Liver (tissue), 7 donors: ENCODE measurements at regions not wholly inside any gene's neighbourhood (a gene's known extent, or its start where the extent isn't known, plus 50 kb on each side); places are given as distances from the start of the nearest gene placed in this dataset.

ENCODE experiments used
- DNase-seq: peaks from one replicate; pipeline ENCODE4 v3.0.0-alpha.2; 2017; ENCODE audit warnings: low spot score
- H3K27ac ChIP-seq, 2 donors: one replicate each; pipeline ENCODE4 v1.7.0; 2013; ENCODE audit warnings: inconsistent platforms in 2 of 2, low read length in 2 of 2, control low read depth in 1 of 2, low read depth in 1 of 2, mild to moderate bottlenecking in 1 of 2
- H3K27me3 ChIP-seq, 4 donors: one replicate each; pipeline versions ENCODE4 v1.6.1 to v1.7.0; 2013; ENCODE audit warnings: low read length in 3 of 4, inconsistent platforms in 1 of 4, mild to moderate bottlenecking in 1 of 4, moderate library complexity in 1 of 4; ENCODE audit not compliant: control insufficient read depth in 4 of 4, insufficient read depth in 4 of 4
- H3K36me3 ChIP-seq, 4 donors: one replicate each; pipeline versions ENCODE4 v1.6.1 to v1.7.0; 2013; ENCODE audit warnings: low read length in 3 of 4, mild to moderate bottlenecking in 3 of 4, low read depth in 1 of 4, moderate library complexity in 1 of 4; ENCODE audit not compliant: control insufficient read depth in 4 of 4, insufficient read depth in 3 of 4
- H3K4me1 ChIP-seq, 4 donors: one replicate each; pipeline versions ENCODE4 v1.6.1 to v1.7.0; 2013; ENCODE audit warnings: low read length in 3 of 4, mild to moderate bottlenecking in 3 of 4, moderate library complexity in 1 of 4; ENCODE audit not compliant: control insufficient read depth in 4 of 4, insufficient read depth in 4 of 4
- H3K4me3 ChIP-seq, 3 donors: one replicate each; pipeline versions ENCODE4 v1.6.1 to v1.7.0; 2013; ENCODE audit warnings: low read length in 3 of 3, control low read depth in 1 of 3, low read depth in 1 of 3, mild to moderate bottlenecking in 1 of 3
- H3K9ac ChIP-seq, 2 donors: one replicate each; pipeline ENCODE4 v1.7.0; 2013; ENCODE audit warnings: low read length in 2 of 2, mild to moderate bottlenecking in 2 of 2, moderate library complexity in 2 of 2, control low read depth in 1 of 2, low read depth in 1 of 2
- H3K9me3 ChIP-seq, 4 donors: one replicate each; pipeline versions ENCODE4 v1.6.1 to v1.7.0; 2013; ENCODE audit warnings: low read length in 3 of 4; ENCODE audit not compliant: control insufficient read depth in 4 of 4
- EGR1 ChIP-seq, 2 donors: IDR thresholded peaks; 2 replicates each; pipeline ENCODE4 v1.6.1; 2016 to 2018; ENCODE audit warnings: antibody characterized with exemption in 2 of 2, low read depth in 2 of 2
- FOXA1 ChIP-seq: IDR thresholded peaks from 2 replicates; pipeline ENCODE4 v1.6.1; 2016; ENCODE audit warnings: antibody characterized with exemption
- FOXA2 ChIP-seq: IDR thresholded peaks from 2 replicates; pipeline ENCODE4 v1.6.1; 2016; ENCODE audit warnings: antibody characterized with exemption
- GABPA ChIP-seq, 2 donors: IDR thresholded peaks in 1 of 2; conservative IDR thresholded peaks in 1 of 2; 2 replicates each; pipeline ENCODE4 v1.6.1; 2016; ENCODE audit warnings: antibody characterized with exemption in 2 of 2, mild to moderate bottlenecking in 1 of 2, moderate library complexity in 1 of 2
- HNF4G ChIP-seq: IDR thresholded peaks from 2 replicates; pipeline ENCODE4 v1.6.1; 2016; ENCODE audit warnings: antibody characterized with exemption
- NR2F2 ChIP-seq: IDR thresholded peaks from 2 replicates; pipeline ENCODE4 v1.6.1; 2016; ENCODE audit warnings: antibody characterized with exemption
- RAD21 ChIP-seq, 2 donors: IDR thresholded peaks; 2 replicates each; pipeline ENCODE4 v1.6.1; 2016; ENCODE audit warnings: antibody characterized with exemption in 2 of 2, mild to moderate bottlenecking in 2 of 2
- RXRA ChIP-seq, 2 donors: IDR thresholded peaks; 2 replicates each; pipeline ENCODE4 v1.6.1; 2017 to 2018; ENCODE audit warnings: antibody characterized with exemption in 2 of 2, mild to moderate bottlenecking in 1 of 2
- SP1 ChIP-seq: IDR thresholded peaks from 2 replicates; pipeline ENCODE4 v1.6.1; 2018; ENCODE audit warnings: antibody characterized with exemption, mild to moderate bottlenecking
- TAF1 ChIP-seq: conservative IDR thresholded peaks from 2 replicates; pipeline ENCODE4 v1.6.1; 2016; ENCODE audit warnings: antibody characterized with exemption, mild to moderate bottlenecking
- YY1 ChIP-seq: IDR thresholded peaks from 2 replicates; pipeline ENCODE4 v1.6.1; 2016; ENCODE audit warnings: antibody characterized with exemption, mild to moderate bottlenecking
- WGBS: extraction: QIAGEN DNeasy Blood & Tissue Kit; methylation state at CpG from one replicate; pipeline ENCODE4 v1.1.7; 2013; 5-methylcytosine and 5-hydroxymethylcytosine counted together
- TF ChIP-seq, protein P1 (sequence below): IDR thresholded peaks from 2 replicates; pipeline ENCODE4 v1.6.1; 2016; ENCODE audit warnings: antibody characterized with exemption, mild to moderate bottlenecking
- TF ChIP-seq, protein P2 (sequence below): IDR thresholded peaks from 2 replicates; pipeline ENCODE4 v1.6.1; 2016; ENCODE audit warnings: antibody characterized with exemption
- TF ChIP-seq, protein P3 (sequence below): IDR thresholded peaks from 2 replicates; pipeline ENCODE4 v1.6.1; 2016; ENCODE audit warnings: antibody characterized with exemption
- donor health status: healthy.
- donor health status: healthy.
- donor health status: healthy.
- donor health status: healthy.

DNA sequence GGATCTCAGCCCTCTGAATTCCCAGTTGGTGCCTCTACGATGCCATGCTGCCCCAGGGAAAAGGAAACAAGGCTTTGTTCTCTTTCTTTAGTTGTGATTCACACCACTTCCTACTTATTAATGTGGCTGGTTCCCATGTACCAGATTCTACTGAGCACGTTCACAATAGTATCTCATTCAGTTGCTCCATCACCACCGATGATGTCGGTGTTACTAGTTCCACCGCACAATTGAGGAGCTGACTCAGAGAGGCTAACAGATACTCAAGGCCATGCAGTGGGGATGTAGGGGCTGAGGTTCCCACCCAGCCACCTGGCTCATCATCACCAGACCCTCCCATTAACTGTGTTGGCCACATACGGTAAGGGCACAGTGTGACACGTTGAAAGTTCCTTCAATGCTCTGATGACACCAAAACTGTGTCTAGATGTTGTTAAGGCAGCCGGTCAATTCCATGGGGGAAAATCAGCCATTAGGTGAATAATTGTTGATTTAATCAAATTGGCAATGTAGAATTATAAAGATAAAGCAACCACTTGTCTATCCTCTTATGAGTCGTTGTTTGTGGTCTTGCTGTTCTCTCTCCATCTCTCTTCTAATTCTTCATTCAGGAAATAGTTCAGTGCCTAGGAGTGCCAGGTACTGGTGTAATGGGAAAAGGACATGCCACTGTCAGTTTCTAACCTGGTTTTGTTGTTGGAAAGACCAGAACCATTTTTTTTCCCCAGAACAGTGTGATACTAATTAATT, 244.2 kb upstream of the CRY1 start:
- WGBS = 87% methylated on average over 9 of the region's 9 CpGs
- Histone ChIP-seq H3K36me3 (no peaks in the 10 kb centered on the region), H3K4me3 (no peak overlapping the region), H3K4me1 (no peaks in the 10 kb centered on the region), H3K27me3 (peaks cover 0 to 3% (median 0%) of the 10 kb centered on the region in 4 donors), H3K27ac (no peak overlapping the region), H3K9me3 (no peaks in the 10 kb centered on the region), H3K9ac (no peak overlapping the region)
- TF ChIP-seq NR2F2 (no peak), FOXA2 (no peak), YY1 (no peak)
- TF ChIP-seq, protein P1, sequence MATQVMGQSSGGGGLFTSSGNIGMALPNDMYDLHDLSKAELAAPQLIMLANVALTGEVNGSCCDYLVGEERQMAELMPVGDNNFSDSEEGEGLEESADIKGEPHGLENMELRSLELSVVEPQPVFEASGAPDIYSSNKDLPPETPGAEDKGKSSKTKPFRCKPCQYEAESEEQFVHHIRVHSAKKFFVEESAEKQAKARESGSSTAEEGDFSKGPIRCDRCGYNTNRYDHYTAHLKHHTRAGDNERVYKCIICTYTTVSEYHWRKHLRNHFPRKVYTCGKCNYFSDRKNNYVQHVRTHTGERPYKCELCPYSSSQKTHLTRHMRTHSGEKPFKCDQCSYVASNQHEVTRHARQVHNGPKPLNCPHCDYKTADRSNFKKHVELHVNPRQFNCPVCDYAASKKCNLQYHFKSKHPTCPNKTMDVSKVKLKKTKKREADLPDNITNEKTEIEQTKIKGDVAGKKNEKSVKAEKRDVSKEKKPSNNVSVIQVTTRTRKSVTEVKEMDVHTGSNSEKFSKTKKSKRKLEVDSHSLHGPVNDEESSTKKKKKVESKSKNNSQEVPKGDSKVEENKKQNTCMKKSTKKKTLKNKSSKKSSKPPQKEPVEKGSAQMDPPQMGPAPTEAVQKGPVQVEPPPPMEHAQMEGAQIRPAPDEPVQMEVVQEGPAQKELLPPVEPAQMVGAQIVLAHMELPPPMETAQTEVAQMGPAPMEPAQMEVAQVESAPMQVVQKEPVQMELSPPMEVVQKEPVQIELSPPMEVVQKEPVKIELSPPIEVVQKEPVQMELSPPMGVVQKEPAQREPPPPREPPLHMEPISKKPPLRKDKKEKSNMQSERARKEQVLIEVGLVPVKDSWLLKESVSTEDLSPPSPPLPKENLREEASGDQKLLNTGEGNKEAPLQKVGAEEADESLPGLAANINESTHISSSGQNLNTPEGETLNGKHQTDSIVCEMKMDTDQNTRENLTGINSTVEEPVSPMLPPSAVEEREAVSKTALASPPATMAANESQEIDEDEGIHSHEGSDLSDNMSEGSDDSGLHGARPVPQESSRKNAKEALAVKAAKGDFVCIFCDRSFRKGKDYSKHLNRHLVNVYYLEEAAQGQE = no peak
- TF ChIP-seq, protein P2, sequence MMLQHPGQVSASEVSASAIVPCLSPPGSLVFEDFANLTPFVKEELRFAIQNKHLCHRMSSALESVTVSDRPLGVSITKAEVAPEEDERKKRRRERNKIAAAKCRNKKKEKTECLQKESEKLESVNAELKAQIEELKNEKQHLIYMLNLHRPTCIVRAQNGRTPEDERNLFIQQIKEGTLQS = no peak
- no peak for DNase-seq

DNA sequence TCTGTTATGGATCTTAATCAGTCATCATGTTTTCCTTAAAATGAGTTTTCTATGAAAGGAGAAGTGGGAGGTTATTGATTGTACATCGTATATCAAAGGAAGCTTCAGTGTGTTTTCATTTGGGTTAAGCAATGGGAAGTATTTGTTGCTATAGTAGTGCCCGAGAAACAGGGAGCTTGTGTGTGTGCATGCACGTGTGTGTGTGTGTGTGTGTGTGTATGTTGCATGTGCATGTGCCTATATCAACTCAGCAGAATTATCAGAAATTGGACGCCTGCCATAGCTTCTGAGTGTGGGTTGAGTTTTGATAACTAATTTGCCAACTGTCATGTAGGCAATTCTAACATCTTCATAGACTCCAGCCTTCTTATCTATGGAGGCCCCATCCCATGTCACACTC, 246.1 kb upstream of the CRY1 start:
- Histone ChIP-seq H3K4me3 (no peak overlapping the region), H3K9ac (no peak overlapping the region), H3K27me3 (peaks cover 0 to 3% (median 0%) of the 10 kb centered on the region in 4 donors), H3K9me3 (no peaks in the 10 kb centered on the region), H3K4me1 (no peaks in the 10 kb centered on the region), H3K36me3 (no peaks in the 10 kb centered on the region), H3K27ac (no peak overlapping the region)
- DNase-seq = no peak
- 49% methylated on average over 4 of the region's 4 CpGs for WGBS
- no peak for TF ChIP-seq GABPA (IDR thresholded peaks at IDR 0.05 in 1 of 2, conservative IDR thresholded peaks at IDR 0.05 in 1 of 2)
- no peak for TF ChIP-seq HNF4G
- TF ChIP-seq TAF1 = no peak
- TF ChIP-seq YY1 = no peak
- TF ChIP-seq SP1 = no peak
- no peak for TF ChIP-seq RAD21 (IDR thresholded peaks at IDR 0.05)
- TF ChIP-seq FOXA2 = no peak
- no peak for TF ChIP-seq EGR1 (IDR thresholded peaks at IDR 0.05; ENCODE audit: low read depth in 2 of 2)
- TF ChIP-seq, protein P3, sequence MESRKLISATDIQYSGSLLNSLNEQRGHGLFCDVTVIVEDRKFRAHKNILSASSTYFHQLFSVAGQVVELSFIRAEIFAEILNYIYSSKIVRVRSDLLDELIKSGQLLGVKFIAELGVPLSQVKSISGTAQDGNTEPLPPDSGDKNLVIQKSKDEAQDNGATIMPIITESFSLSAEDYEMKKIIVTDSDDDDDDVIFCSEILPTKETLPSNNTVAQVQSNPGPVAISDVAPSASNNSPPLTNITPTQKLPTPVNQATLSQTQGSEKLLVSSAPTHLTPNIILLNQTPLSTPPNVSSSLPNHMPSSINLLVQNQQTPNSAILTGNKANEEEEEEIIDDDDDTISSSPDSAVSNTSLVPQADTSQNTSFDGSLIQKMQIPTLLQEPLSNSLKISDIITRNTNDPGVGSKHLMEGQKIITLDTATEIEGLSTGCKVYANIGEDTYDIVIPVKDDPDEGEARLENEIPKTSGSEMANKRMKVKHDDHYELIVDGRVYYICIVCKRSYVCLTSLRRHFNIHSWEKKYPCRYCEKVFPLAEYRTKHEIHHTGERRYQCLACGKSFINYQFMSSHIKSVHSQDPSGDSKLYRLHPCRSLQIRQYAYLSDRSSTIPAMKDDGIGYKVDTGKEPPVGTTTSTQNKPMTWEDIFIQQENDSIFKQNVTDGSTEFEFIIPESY = no peak
- TF ChIP-seq, protein P2 = no peak
- TF ChIP-seq FOXA1 = no peak
- no peak for TF ChIP-seq RXRA (IDR thresholded peaks at IDR 0.05)
- TF ChIP-seq NR2F2 = no peak
- TF ChIP-seq, protein P1 = no peak
